ENCODE measurements at regions not wholly inside any gene's neighbourhood (a gene's known extent, or its start where the extent isn't known, plus 50 kb on each side); places are given as distances from the start of the nearest gene placed in this dataset.
"Not testable (repeated sequence)": the region's sequence is repeated elsewhere in the genome, so short reads cannot be mapped to it uniquely, and the experiment has no call there.

GRCh38 chr16:26474405-26474804, 592.3 kb upstream of the C16orf82 start:
- not testable (repeated sequence) for TF ChIP-seq ADNP (tag; IDR thresholded peaks at IDR 0.05); KLF6 (CRISPR knock-in tag; IDR thresholded peaks at IDR 0.05; ENCODE audit: borderline replicate concordance); CC2D1A (IDR thresholded peaks at IDR 0.05); POLR2A (conservative IDR thresholded peaks at IDR 0.05); RBBP5 (IDR thresholded peaks at IDR 0.05; ENCODE audit: borderline replicate concordance, insufficient read depth, low read length, poor library complexity, severe bottlenecking)
- TF ChIP-seq, protein P1, sequence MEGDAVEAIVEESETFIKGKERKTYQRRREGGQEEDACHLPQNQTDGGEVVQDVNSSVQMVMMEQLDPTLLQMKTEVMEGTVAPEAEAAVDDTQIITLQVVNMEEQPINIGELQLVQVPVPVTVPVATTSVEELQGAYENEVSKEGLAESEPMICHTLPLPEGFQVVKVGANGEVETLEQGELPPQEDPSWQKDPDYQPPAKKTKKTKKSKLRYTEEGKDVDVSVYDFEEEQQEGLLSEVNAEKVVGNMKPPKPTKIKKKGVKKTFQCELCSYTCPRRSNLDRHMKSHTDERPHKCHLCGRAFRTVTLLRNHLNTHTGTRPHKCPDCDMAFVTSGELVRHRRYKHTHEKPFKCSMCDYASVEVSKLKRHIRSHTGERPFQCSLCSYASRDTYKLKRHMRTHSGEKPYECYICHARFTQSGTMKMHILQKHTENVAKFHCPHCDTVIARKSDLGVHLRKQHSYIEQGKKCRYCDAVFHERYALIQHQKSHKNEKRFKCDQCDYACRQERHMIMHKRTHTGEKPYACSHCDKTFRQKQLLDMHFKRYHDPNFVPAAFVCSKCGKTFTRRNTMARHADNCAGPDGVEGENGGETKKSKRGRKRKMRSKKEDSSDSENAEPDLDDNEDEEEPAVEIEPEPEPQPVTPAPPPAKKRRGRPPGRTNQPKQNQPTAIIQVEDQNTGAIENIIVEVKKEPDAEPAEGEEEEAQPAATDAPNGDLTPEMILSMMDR (IDR thresholded peaks at IDR 0.05 in 2 of 3, conservative IDR thresholded peaks at IDR 0.05 in 1 of 3; ENCODE audit: insufficient read depth in 2 of 3, low read depth in 1 of 3, low read length in 3 of 3), result not testable (repeated sequence)
